ENCODE measurements at regions not wholly inside any gene's neighbourhood (a gene's known extent, or its start where the extent isn't known, plus 50 kb on each side); places are given as distances from the start of the nearest gene placed in this dataset.

- DNase-seq: no peak
Measured at GRCh38 chr5:81914696-81915095, 57.1 kb upstream of the ATG10 start.

DNA sequence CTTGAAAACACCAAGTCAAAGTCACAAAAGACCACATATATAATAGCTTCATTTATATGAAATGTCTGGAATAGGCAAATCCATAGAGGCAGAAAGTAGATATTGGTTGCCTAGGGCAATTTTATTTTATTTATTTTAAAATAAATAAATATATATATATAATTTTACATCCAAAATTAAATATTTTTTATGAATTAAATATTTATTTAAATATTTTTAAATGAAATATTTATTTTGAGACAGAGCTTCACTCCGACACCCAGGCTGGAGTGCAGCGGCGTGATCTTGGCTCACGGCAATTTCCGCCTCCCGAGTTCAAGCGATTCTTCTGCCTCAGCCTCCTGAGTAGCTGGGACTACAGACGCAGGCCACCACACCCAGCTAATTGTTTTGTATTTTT lies 58.9 kb upstream of the ATG10 start:
- DNase-seq: no peak

- no peak for DNase-seq
Measured at GRCh38 chr5:81909677-81910076, 62.1 kb upstream of the ATG10 start.

DNA sequence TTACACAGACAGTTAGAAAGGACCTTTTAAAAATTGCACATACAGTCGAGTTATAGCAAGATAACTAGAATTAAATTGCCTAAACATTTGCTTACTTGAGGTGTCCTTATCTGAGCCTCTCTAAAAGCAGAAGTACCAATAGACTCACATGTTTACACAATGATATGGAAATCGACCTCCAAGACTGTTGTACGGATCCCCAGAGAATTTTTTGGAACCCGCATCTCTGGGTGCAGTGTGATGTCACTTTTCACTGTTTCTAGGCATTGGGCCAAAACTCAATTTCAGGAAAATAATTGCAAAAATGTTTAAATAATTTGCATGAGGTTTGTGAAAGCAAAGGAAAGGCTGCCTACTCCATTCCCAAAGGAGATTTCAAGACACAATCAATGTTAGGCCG lies 63.1 kb upstream of the ATG10 start:
- DNase-seq: no peak

GRCh38 chr5:81908044-81908443 lies 63.8 kb upstream of the ATG10 start:
- no peak for DNase-seq

DNA sequence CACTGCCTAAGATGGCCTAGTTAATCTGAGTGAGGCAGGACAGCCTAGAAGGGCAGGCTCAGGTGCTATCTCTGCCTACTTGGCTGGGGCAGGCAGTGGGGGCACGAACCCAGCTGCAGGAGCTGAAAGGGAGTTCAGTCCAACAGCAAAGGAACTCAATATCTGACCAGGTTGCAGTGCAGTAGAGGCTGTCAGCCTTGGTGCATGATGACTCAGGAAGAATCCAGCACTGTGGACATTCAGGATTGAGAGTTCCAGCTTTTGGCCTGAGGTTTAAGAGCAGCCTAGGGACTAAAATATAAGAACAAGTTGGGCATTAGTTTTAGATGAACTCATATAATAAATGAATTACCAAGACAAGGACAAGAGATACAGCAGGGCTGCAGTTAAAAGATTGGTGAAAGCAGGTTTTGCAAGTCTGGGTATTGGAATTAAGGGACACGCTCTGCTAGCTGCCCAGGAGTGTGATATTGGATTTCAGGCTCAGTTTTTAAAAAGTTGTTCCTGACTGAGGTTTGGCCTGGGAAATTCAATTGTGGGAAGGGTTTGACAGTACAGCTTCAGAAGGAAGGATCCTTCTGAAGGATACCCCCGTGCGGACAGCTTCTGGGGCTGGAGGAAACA lies 64.7 kb upstream of the ATG10 start:
- DNase-seq: no peak

- DNase-seq: no peak
Measured at GRCh38 chr5:81906086-81906485, 65.7 kb upstream of the ATG10 start.

GRCh38 chr5:81904861-81905260 lies 67.0 kb upstream of the ATG10 start:
- DNase-seq: no peak

- no peak for DNase-seq
Measured at GRCh38 chr5:81904166-81904565, 67.7 kb upstream of the ATG10 start.

GRCh38 chr5:81901586-81901985 lies 70.2 kb upstream of the ATG10 start:
- DNase-seq: no peak

DNA sequence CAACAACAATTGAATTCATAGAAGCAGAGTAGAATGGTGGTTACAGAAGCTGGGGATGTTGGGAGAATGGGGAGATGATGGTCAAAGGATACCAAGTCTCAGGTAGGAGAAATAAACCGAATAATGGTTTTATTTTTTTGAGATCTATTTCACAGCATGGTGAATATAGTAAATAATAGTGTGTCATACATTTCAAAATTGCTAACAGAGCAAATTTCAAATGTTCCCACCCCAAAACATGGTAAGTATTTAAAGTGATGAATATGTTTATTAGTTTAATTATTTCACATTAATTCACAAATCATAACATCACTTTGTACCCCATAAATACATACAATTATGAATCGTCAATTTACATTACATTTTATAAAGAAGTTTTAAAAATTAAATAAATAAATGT lies 72.7 kb upstream of the ATG10 start:
- no peak for DNase-seq

- no peak for DNase-seq
Measured at GRCh38 chr5:81898403-81898802, 73.4 kb upstream of the ATG10 start.

DNA sequence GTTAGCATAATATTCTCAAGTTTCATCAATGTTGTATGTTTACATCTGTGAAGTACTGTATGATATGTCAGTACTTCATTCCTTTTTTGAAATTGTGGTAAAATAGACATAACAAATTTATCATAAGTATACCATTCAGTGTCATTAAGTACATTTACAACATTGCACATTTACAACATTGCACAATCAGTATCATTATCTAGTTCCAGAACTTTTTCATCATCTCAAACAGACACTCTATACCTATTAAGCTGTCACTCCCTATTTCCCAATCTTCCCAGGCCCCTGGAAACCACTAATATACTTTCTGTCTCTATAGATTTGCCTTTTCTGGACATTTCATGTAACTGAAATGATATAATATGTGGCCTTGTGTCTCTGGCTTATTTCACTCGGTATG lies 75.1 kb upstream of the ATG10 start:
- DNase-seq: no peak

GRCh38 chr5:81895307-81895706 lies 76.5 kb upstream of the ATG10 start:
- no peak for DNase-seq

DNA sequence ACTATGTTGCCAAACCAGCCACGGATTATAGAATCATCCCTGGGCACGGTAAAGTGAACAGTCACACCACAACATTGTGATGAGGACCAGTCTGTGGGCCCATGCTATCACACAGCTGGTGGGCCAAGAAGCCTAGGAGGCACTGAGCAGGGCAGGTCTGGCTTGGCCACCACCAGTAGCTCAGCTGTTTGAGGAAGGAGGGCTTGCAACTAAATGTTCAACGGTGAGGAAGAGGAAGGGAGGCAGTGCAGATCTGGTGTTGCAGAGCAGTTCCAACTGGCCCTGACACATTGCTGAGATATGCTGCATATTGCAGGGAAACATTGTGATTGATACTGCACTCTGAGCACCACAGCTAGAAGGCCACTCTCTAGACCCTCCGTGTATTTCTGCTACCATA lies 77.9 kb upstream of the ATG10 start:
- no peak for DNase-seq

DNA sequence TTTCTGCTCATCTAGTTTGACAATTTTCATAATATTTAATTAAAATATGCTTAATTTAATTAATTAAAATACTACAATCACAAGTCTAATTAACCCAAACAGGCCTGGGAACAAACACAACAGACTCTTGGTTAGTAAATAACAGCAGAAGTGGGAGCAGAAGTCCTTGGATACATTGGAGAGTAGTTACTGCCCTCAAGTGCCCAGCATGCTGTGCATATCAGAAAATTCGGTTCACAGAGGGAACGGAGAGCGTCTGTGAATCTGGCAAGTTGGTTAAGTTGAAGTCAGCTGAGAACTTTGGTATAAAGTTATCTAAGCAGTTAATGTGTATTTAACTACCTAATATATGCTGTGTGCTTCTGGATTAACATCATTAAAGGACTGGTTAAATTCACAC lies 87.0 kb upstream of the ATG10 start:
- no peak for DNase-seq

- no peak for DNase-seq
Measured at GRCh38 chr5:81883371-81883770, 88.5 kb upstream of the ATG10 start.

- no peak for DNase-seq
Measured at GRCh38 chr5:81881595-81881994, 90.2 kb upstream of the ATG10 start.

DNA sequence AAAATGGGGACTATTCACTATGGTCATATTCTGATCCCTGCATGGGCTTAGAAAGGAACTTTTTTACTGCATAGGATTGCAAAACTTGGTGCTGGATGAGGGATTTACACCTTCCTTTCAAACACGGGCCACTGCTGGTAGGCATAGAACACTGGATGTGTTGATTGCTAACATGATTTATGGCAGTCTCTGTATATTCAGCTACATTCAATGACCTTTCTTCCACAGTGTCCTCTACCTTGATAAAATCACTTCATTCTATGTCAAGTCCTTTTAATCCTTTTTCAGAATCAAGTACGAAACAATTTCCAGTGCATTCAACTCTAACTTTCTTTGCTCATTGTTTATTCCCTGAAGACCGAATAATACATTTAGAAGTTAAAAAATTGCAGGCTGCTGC lies 91.9 kb upstream of the ATG10 start:
- no peak for DNase-seq

GRCh38 chr5:81878333-81878732 lies 93.5 kb upstream of the ATG10 start:
- DNase-seq: no peak

- DNase-seq: no peak
Measured at GRCh38 chr5:81866994-81867393, 104.8 kb upstream of the ATG10 start.

DNA sequence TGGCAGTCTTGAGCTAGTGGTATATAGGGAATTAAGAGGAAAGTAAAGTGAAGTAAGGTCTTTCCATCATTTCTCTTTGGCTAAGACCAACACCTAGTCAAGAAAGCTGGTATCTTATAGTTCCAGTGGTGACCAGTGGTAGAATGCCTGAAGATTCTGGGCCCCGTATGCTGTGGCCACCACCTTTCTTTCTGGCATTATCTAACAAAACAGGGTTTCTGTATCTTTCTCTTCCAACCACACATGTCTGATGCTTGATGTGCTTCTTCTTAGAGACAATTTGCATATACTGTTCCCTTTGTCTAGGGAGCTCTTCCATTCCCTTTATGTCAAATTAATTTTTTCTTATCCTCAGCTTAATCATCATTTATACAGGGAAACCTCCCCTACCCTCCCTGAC lies 109.9 kb upstream of the SSBP2 start:
- DNase-seq: no peak

DNA sequence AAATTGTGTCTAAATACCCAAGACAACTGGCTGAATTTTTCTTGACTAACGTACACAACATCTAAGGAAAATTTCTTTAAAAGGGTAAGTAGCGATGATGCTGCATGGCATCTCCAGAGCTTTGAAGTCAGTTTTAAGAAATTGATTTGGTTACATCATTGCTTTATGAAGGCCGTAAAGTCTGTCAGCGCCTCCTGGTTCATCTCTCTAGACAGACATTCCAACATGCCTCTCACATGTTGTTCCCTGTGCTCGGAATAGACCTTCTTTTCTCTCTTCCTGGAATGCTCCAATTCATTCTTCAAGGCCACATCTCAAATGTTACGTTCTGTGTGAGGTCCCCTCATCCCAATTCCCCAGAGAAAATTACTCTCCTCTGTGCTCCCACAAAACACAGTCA lies 108.7 kb upstream of the SSBP2 start:
- no peak for DNase-seq

DNA sequence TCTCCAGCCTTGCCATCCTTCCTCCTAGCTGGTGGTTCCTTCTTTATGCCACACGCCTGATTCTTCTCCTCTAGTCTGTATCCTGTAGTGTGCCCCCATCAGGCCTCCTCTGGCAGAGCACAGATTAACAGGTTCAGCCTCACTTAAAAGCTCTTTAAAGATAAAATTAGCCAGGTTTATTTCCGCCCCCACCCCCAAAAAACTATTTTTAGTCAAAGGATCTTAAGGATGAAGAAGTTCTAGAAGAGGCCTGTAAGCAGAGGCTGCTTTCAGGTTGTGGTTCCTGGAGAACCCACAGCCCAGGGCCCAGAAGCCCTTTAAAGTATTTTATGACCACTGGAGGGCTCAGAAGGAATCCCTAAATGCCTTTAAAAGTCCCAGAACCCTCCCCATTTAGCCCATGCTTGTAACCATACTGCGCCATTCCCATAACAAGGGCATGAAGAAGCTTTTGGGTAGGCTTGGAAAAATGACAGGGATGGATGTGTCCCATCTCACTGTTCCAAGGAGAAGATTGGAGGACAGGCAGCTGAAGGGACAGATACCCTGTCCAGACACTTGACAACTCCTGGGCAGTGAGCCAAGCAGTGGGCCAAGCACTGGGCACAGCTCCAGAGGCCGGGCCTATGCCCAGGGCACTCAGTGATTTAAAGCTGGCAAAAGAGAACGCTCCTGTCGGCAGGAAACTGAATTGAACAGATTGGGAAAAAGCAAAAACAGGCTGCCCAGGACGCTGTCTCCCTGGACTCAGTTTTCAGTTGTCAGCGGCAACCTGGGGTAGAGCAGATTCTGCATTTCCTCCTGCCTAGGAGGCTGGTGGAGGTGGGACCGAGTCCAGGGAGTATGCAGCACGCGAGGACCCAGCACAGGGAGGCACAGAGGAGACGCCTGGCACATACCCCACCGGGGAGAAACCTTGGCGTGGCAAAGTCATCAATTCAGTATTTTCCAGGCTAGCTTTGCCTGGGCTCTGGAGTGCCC lies 106.3 kb upstream of the SSBP2 start:
- no peak for DNase-seq

- no peak for DNase-seq
Measured at GRCh38 chr5:81855591-81855990, 104.7 kb upstream of the SSBP2 start.

Measured in activated CD8-positive, alpha-beta memory T cell treated with anti-CD3 and anti-CD28 coated beads for 24 hours (primary cell).